ENCODE measurements at regions not wholly inside any gene's neighbourhood (a gene's known extent, or its start where the extent isn't known, plus 50 kb on each side); places are given as distances from the start of the nearest gene placed in this dataset.

GRCh38 chr5:136924490-136924889 is 559.1 kb upstream of the TRPC7 start:
- Histone ChIP-seq H3K36me3 (ENCODE audit: control insufficient read depth, insufficient read depth, low read length) (no peaks in the 10 kb centered on the region), H3K4me3 (ENCODE audit: extremely low read depth, insufficient read depth, low read length, poor library complexity, severe bottlenecking) (no peak overlapping the region)
- WGBS, 2 experiments (ENCODE audit: insufficient coverage in 2 of 2): no CpG with 5 or more reads among the region's 1 CpG

DNA sequence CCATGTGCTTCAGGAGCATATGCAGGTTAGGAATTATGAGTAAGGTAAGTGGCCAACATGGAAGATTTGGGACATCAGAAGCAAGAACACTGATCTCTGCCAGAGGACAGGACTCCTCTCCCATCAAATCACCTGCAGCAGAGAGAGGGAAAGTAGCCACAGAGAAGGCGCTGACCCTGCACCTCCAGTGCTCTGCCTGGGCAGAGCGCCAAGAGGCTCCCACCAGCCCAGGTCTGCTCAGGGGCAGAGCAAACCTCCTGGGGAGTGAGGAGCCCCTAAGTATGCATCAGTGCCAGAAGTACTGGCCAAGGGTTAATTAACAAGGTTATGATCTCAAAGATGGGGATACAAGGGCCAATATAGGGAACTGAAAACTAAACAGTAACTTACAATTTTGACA is 545.3 kb upstream of the TRPC7 start:
- 83% methylated on average over 1 of the region's 2 CpGs; no CpG with 5 or more reads in 1 of the 2 experiments for WGBS, 2 experiments (ENCODE audit: insufficient coverage in 2 of 2)
- no peaks in the 10 kb centered on the region for H3K36me3 ChIP-seq (ENCODE audit: control insufficient read depth, insufficient read depth, low read length)
- peaks cover 7% of the 10 kb centered on the region for H3K4me1 ChIP-seq (ENCODE audit: control insufficient read depth, insufficient read depth, low read length, poor library complexity, severe bottlenecking)
- no peaks in the 10 kb centered on the region for H3K9me3 ChIP-seq (ENCODE audit: control insufficient read depth, low read length)
- H3K4me3 ChIP-seq (ENCODE audit: extremely low read depth, insufficient read depth, low read length, poor library complexity, severe bottlenecking): no peak overlapping the region
- H3K27ac ChIP-seq (ENCODE audit: low read depth, low read length, severe bottlenecking): no peak overlapping the region

More at GRCh38 chr5:136924490-136924889, 559.1 kb upstream of the TRPC7 start:
- Histone ChIP-seq H3K9me3 (ENCODE audit: control insufficient read depth, low read length) (no peaks in the 10 kb centered on the region), H3K4me1 (ENCODE audit: control insufficient read depth, insufficient read depth, low read length, poor library complexity, severe bottlenecking) (no peaks in the 10 kb centered on the region), H3K27ac (ENCODE audit: low read depth, low read length, severe bottlenecking) (no peak overlapping the region)

- H3K9me3 ChIP-seq (ENCODE audit: control insufficient read depth, low read length): no peaks in the 10 kb centered on the region
- WGBS, 2 experiments (ENCODE audit: insufficient coverage in 2 of 2): 78 to 88% methylated on average over 1 of the region's 2 CpGs
- H3K27ac ChIP-seq (ENCODE audit: low read depth, low read length, severe bottlenecking): no peak overlapping the region
- no peaks in the 10 kb centered on the region for H3K36me3 ChIP-seq (ENCODE audit: control insufficient read depth, insufficient read depth, low read length)
- H3K4me1 ChIP-seq (ENCODE audit: control insufficient read depth, insufficient read depth, low read length, poor library complexity, severe bottlenecking): peaks cover 7% of the 10 kb centered on the region
- no peak overlapping the region for H3K4me3 ChIP-seq (ENCODE audit: extremely low read depth, insufficient read depth, low read length, poor library complexity, severe bottlenecking)
These were observed 544.6 kb upstream of the TRPC7 start for GRCh38 chr5:136909906-136910305.

DNA sequence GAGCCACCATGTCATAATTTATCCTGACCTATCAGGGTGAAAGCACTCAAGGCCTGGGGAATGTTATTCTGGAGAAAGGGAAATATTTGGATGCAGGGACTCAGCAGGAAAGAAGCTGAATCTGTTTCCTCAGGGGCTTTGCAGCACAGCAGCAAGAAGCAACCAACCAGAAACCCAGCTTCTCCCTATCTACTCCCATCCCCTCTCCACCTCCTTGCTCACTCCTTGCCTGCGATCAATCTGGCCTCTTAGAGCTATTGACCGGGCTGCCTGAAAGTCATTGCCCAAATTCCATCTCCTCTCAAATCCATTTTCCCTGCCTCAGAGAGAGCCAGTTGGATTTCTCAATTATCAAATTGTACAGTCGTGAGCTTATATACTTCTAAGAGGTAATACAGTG is 542.0 kb upstream of the TRPC7 start:
- H3K36me3 ChIP-seq (ENCODE audit: control insufficient read depth, insufficient read depth, low read length): no peaks in the 10 kb centered on the region
- 48 to 54% methylated on average over 2 to 3 of the region's 3 CpGs for WGBS, 2 experiments (ENCODE audit: insufficient coverage in 2 of 2)
- H3K4me1 ChIP-seq (ENCODE audit: control insufficient read depth, insufficient read depth, low read length, poor library complexity, severe bottlenecking): peaks cover 7% of the 10 kb centered on the region
- H3K9me3 ChIP-seq (ENCODE audit: control insufficient read depth, low read length): no peaks in the 10 kb centered on the region
- H3K27ac ChIP-seq (ENCODE audit: low read depth, low read length, severe bottlenecking): peak overlapping the region; percentile 70
- no peak overlapping the region for H3K4me3 ChIP-seq (ENCODE audit: extremely low read depth, insufficient read depth, low read length, poor library complexity, severe bottlenecking)

GRCh38 chr5:136906545-136906944 is 541.2 kb upstream of the TRPC7 start:
- H3K9me3 ChIP-seq (ENCODE audit: control insufficient read depth, low read length): no peaks in the 10 kb centered on the region
- no peak overlapping the region for H3K4me3 ChIP-seq (ENCODE audit: extremely low read depth, insufficient read depth, low read length, poor library complexity, severe bottlenecking)
- WGBS, 2 experiments (ENCODE audit: insufficient coverage in 2 of 2): 83 to 100% methylated on average over 1 of the region's 1 CpG
- H3K27ac ChIP-seq (ENCODE audit: low read depth, low read length, severe bottlenecking): no peak overlapping the region
- H3K36me3 ChIP-seq (ENCODE audit: control insufficient read depth, insufficient read depth, low read length): no peaks in the 10 kb centered on the region
- peaks cover 7% of the 10 kb centered on the region for H3K4me1 ChIP-seq (ENCODE audit: control insufficient read depth, insufficient read depth, low read length, poor library complexity, severe bottlenecking)

DNA sequence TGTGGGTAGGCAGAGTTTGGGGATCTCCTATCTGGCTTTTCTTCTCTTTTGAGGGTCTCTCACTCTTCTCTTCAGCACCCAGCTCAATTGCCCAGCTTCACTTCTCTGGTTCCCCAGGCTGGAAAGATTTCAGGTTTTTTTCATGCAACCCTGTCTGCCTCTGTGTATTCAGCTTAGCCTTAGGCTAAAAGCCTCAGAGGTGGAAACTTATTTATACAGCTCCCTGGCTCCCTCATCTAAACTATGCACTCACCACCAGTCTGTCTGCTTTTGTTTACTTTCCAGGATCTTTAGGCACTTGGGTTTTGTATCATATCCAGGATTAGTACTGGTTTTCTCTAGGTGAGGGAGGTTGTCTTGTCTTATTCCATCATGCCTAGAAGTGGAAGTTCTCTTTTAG is 540.2 kb upstream of the TRPC7 start:
- Histone ChIP-seq H3K9me3 (ENCODE audit: control insufficient read depth, low read length) (no peaks in the 10 kb centered on the region), H3K4me1 (ENCODE audit: control insufficient read depth, insufficient read depth, low read length, poor library complexity, severe bottlenecking) (peaks cover 7% of the 10 kb centered on the region), H3K4me3 (ENCODE audit: extremely low read depth, insufficient read depth, low read length, poor library complexity, severe bottlenecking) (no peak overlapping the region), H3K36me3 (ENCODE audit: control insufficient read depth, insufficient read depth, low read length) (no peaks in the 10 kb centered on the region), H3K27ac (ENCODE audit: low read depth, low read length, severe bottlenecking) (no peak overlapping the region)

- no peak overlapping the region for H3K4me3 ChIP-seq (ENCODE audit: extremely low read depth, insufficient read depth, low read length, poor library complexity, severe bottlenecking)
- WGBS, 2 experiments (ENCODE audit: insufficient coverage in 2 of 2): no CpG with 5 or more reads among the region's 5 CpGs
These were observed 528.7 kb upstream of the TRPC7 start for GRCh38 chr5:136894070-136894469.

DNA sequence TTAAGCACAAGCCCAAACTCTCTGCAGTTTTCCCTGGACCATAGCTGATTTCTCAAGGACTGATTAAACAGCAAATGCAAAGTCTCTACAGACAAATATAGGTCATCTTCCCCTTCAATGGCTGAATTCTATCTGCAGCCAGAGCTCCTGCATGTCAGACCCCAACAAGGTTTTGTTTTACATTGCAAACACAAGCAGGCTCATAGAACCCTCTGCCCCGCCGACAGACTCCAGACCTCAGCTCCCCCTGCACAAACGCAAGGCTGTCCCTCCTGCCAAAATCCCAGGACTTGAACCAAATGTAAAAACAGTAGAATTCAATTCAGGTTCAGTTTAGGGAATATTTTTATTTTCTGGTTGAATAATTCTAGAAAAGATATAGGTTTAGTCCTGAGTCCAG is 526.7 kb upstream of the TRPC7 start:
- Histone ChIP-seq H3K4me1 (ENCODE audit: control insufficient read depth, insufficient read depth, low read length, poor library complexity, severe bottlenecking) (no peaks in the 10 kb centered on the region), H3K4me3 (ENCODE audit: extremely low read depth, insufficient read depth, low read length, poor library complexity, severe bottlenecking) (no peak overlapping the region), H3K36me3 (ENCODE audit: control insufficient read depth, insufficient read depth, low read length) (no peaks in the 10 kb centered on the region), H3K27ac (ENCODE audit: low read depth, low read length, severe bottlenecking) (no peak overlapping the region), H3K9me3 (ENCODE audit: control insufficient read depth, low read length) (no peaks in the 10 kb centered on the region)
- 50 to 60% methylated on average over 1 to 2 of the region's 3 CpGs for WGBS, 2 experiments (ENCODE audit: insufficient coverage in 2 of 2)

More at GRCh38 chr5:136894070-136894469, 528.7 kb upstream of the TRPC7 start:
- H3K36me3 ChIP-seq (ENCODE audit: control insufficient read depth, insufficient read depth, low read length): no peaks in the 10 kb centered on the region
- H3K27ac ChIP-seq (ENCODE audit: low read depth, low read length, severe bottlenecking): no peak overlapping the region
- no peaks in the 10 kb centered on the region for H3K4me1 ChIP-seq (ENCODE audit: control insufficient read depth, insufficient read depth, low read length, poor library complexity, severe bottlenecking)
- H3K9me3 ChIP-seq (ENCODE audit: control insufficient read depth, low read length): no peaks in the 10 kb centered on the region

- Histone ChIP-seq H3K36me3 (ENCODE audit: control insufficient read depth, insufficient read depth, low read length) (no peaks in the 10 kb centered on the region), H3K4me3 (ENCODE audit: extremely low read depth, insufficient read depth, low read length, poor library complexity, severe bottlenecking) (no peak overlapping the region), H3K9me3 (ENCODE audit: control insufficient read depth, low read length) (no peaks in the 10 kb centered on the region), H3K27ac (ENCODE audit: low read depth, low read length, severe bottlenecking) (no peak overlapping the region), H3K4me1 (ENCODE audit: control insufficient read depth, insufficient read depth, low read length, poor library complexity, severe bottlenecking) (no peaks in the 10 kb centered on the region)
- 39% methylated on average over 3 of the region's 6 CpGs; no CpG with 5 or more reads in 1 of the 2 experiments for WGBS, 2 experiments (ENCODE audit: insufficient coverage in 2 of 2)
These were observed 526.0 kb upstream of the TRPC7 start for GRCh38 chr5:136891175-136891972.

DNA sequence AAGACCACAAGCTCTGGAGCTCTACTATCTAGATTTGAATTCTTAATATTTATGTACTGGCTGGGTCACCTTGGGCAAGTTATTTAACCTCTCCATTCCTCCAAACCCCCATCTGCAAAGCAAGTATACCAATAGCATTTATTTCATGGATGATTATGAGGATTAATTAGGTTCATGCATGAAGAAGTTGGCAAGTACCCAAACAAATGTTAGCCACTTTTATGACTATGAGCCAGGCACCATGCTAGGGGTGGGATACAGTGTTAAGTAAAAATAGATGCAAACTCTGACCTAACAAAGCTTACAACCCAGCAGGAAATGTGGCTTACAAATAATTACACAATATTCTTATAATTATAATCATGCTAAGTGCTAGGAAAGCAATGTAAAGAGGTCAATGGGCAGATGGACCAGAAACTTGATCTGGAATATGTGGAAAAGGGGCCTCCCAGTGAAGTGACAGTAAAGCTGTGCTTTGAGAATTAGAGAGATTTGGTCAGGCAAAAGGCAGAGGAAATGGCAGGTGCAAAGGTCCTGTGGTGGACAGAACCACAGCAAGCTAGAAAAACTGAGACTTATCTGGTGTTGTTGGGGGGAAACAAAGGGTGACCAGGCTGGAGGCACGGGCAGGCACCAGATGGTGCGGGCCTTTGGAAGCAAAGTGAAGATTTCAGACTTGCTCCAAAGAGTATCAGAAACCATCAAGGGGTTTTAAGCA is 525.2 kb upstream of the TRPC7 start:
- Histone ChIP-seq H3K9me3 (ENCODE audit: control insufficient read depth, low read length) (no peaks in the 10 kb centered on the region), H3K36me3 (ENCODE audit: control insufficient read depth, insufficient read depth, low read length) (no peaks in the 10 kb centered on the region), H3K4me3 (ENCODE audit: extremely low read depth, insufficient read depth, low read length, poor library complexity, severe bottlenecking) (no peak overlapping the region), H3K4me1 (ENCODE audit: control insufficient read depth, insufficient read depth, low read length, poor library complexity, severe bottlenecking) (no peaks in the 10 kb centered on the region), H3K27ac (ENCODE audit: low read depth, low read length, severe bottlenecking) (no peak overlapping the region)
- 100% methylated on average over 1 to 2 of the region's 2 CpGs for WGBS, 2 experiments (ENCODE audit: insufficient coverage in 2 of 2)

DNA sequence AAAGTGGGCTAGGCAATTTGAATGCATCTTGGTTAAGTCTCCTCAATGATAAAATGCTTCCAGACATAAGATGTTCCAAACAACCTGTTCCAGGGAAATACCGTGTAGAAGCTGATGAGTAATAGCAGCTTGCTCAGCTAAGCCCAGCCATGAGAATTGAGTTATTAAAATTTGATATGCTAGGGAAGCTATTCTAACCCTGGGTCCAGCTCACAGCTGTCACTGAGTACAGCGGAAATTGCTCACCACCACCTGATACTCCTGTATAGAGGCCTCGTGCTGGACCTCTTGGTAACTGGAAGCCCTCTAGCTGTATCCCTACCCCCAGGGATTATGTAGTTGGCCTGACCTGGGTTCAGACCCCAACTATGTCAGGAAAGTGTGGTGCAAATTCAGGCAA is 521.3 kb upstream of the TRPC7 start:
- Histone ChIP-seq H3K9me3 (ENCODE audit: control insufficient read depth, low read length) (no peaks in the 10 kb centered on the region), H3K4me3 (ENCODE audit: extremely low read depth, insufficient read depth, low read length, poor library complexity, severe bottlenecking) (no peak overlapping the region)
- 93% methylated on average over 3 of the region's 3 CpGs; no CpG with 5 or more reads in 1 of the 2 experiments for WGBS, 2 experiments (ENCODE audit: insufficient coverage in 2 of 2)

More for the DNA sequence above, 521.3 kb upstream of the TRPC7 start:
- Histone ChIP-seq H3K4me1 (ENCODE audit: control insufficient read depth, insufficient read depth, low read length, poor library complexity, severe bottlenecking) (no peaks in the 10 kb centered on the region), H3K27ac (ENCODE audit: low read depth, low read length, severe bottlenecking) (no peak overlapping the region), H3K36me3 (ENCODE audit: control insufficient read depth, insufficient read depth, low read length) (no peaks in the 10 kb centered on the region)
